Osteocyte (in vitro differentiated cells): ENCODE measurements at regions not wholly inside any gene's neighbourhood (a gene's known extent, or its start where the extent isn't known, plus 50 kb on each side); places are given as distances from the start of the nearest gene placed in this dataset.

ENCODE experiments used
- DNase-seq: peaks from one replicate; pipeline ENCODE4 v3.0.0; 2021; ENCODE audit warnings: mixed read lengths; ENCODE audit not compliant: unreplicated experiment; ENCODE audit errors: extremely low spot score
- H3K27ac Mint-ChIP-seq: one replicate; pipeline ENCODE4 v1.8.0; 2021; ENCODE audit warnings: mild to moderate bottlenecking, mixed read lengths; ENCODE audit not compliant: unreplicated experiment
- H3K27me3 Mint-ChIP-seq: one replicate; pipeline ENCODE4 v1.8.0; 2021; ENCODE audit warnings: mixed read lengths; ENCODE audit not compliant: unreplicated experiment
- H3K36me3 Mint-ChIP-seq: one replicate; pipeline ENCODE4 v1.8.0; 2021; ENCODE audit warnings: mixed read lengths; ENCODE audit not compliant: unreplicated experiment
- H3K4me1 Mint-ChIP-seq: one replicate; pipeline ENCODE4 v1.8.0; 2021; ENCODE audit warnings: mixed read lengths; ENCODE audit not compliant: unreplicated experiment
- H3K4me3 Mint-ChIP-seq: one replicate; pipeline ENCODE4 v1.8.0; 2021; ENCODE audit warnings: mild to moderate bottlenecking, moderate library complexity, mixed read lengths; ENCODE audit not compliant: unreplicated experiment
- H3K9me3 Mint-ChIP-seq: one replicate; pipeline ENCODE4 v1.8.0; 2021; ENCODE audit warnings: mixed read lengths; ENCODE audit not compliant: unreplicated experiment
- TF ChIP-seq, protein P1 (sequence below): fragments of 200-600 bp; sonication (generic); IDR thresholded peaks from 2 replicates; pipeline ENCODE4 v1.5.0; 2021; ENCODE audit warnings: antibody characterized with exemption, mild to moderate bottlenecking, moderate library complexity

DNA sequence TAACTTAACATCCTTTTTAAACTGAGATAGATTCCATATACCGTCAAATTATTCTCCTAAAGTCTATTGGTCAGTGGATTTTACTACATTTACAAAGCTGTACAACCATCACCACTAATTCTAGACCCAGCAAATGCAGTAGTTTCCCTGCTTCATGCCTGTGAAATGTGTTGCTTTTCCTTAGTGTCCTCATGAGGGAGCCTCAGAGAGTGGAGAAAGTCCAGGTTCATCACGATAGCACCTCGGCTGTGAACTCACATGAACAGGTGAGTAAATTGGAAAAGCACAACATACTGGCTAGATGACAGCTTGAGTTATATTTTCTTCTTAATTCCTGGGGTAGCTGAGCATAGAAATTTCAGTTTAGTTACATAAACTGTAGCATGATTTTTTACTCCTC lies 653.7 kb downstream of the MTRR start:
- no peak for DNase-seq
- peaks cover 4% of the 10 kb centered on the region for H3K4me1 Mint-ChIP-seq

DNA sequence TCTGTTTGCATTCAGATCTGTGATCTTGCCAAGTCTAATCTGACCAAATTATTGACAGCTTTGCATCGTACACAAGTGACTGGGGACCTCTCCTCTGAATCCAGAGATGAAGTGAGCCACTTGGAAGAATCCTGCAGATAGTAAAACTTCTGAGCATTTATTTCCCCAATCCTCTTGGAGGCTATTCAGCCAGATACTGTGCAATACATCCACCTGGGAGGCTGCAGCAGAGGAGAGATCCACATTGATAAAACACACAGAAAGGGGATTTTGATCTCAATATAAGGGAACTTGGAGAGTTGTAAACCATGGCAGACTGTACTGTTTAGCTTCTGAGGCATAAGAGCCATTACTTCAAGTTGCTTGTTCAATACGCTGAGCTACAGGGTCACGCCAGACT lies 654.6 kb downstream of the MTRR start:
- DNase-seq, result no peak
- Mint-ChIP-seq H3K4me3 (no peak overlapping the region), H3K27me3 (no peaks in the 10 kb centered on the region), H3K4me1 (peaks cover 4% of the 10 kb centered on the region), H3K9me3 (no peaks in the 10 kb centered on the region), H3K36me3 (no peaks in the 10 kb centered on the region), H3K27ac (no peak overlapping the region)
- TF ChIP-seq, protein P1, sequence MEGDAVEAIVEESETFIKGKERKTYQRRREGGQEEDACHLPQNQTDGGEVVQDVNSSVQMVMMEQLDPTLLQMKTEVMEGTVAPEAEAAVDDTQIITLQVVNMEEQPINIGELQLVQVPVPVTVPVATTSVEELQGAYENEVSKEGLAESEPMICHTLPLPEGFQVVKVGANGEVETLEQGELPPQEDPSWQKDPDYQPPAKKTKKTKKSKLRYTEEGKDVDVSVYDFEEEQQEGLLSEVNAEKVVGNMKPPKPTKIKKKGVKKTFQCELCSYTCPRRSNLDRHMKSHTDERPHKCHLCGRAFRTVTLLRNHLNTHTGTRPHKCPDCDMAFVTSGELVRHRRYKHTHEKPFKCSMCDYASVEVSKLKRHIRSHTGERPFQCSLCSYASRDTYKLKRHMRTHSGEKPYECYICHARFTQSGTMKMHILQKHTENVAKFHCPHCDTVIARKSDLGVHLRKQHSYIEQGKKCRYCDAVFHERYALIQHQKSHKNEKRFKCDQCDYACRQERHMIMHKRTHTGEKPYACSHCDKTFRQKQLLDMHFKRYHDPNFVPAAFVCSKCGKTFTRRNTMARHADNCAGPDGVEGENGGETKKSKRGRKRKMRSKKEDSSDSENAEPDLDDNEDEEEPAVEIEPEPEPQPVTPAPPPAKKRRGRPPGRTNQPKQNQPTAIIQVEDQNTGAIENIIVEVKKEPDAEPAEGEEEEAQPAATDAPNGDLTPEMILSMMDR, result no peak

More for the DNA sequence above, 653.7 kb downstream of the MTRR start:
- TF ChIP-seq, protein P1, result no peak
- no peak overlapping the region for H3K27ac Mint-ChIP-seq
- no peaks in the 10 kb centered on the region for H3K9me3 Mint-ChIP-seq
- H3K4me3 Mint-ChIP-seq, result no peak overlapping the region
- H3K27me3 Mint-ChIP-seq, result no peaks in the 10 kb centered on the region
- H3K36me3 Mint-ChIP-seq, result no peaks in the 10 kb centered on the region

DNA sequence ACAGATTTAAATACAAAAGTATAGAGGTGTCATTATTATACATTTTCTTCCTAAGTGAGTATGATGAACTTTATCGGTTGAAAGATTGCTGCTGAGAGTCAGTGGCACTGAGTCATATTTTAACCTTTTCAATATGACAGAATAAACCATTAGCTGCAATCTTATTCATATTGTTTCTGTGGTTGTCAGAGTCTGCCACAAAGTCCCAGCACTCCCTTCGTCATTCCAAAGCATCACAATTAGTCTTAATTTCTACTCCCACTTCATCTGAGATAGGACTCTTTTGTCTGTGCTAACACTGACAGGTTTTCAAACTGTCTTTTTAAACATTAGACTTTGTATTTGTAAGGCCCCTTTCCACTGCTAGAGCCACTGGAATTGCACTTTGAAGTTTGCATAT lies 656.9 kb downstream of the MTRR start:
- H3K9me3 Mint-ChIP-seq, result no peaks in the 10 kb centered on the region
- H3K4me3 Mint-ChIP-seq, result no peak overlapping the region
- H3K27me3 Mint-ChIP-seq, result no peaks in the 10 kb centered on the region
- H3K4me1 Mint-ChIP-seq, result peaks cover 4% of the 10 kb centered on the region
- TF ChIP-seq, protein P1, result no peak
- no peak overlapping the region for H3K27ac Mint-ChIP-seq
- no peaks in the 10 kb centered on the region for H3K36me3 Mint-ChIP-seq
- DNase-seq, result no peak

DNA sequence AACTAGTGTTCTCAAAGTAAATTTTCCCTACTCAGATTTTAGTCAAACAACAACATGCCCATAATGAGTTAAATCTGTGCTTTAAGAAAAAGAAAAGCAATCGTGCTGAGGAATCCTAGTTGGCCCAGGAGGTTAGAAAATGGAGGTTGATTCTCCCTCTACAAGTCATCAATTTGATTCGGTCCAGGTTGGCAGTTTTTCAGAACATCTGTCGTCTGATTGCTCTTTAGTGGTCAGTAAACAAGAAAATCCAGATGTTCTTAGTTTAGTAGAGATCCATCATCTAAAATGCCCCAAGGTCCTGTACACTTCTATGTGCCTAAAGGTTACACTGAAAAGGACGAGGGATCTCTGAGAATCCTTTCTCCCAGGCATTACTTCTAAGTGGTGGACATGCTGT lies 659.2 kb downstream of the MTRR start:
- H3K4me3 Mint-ChIP-seq, result no peak overlapping the region
- no peaks in the 10 kb centered on the region for H3K9me3 Mint-ChIP-seq
- no peaks in the 10 kb centered on the region for H3K27me3 Mint-ChIP-seq
- no peak for DNase-seq
- no peaks in the 10 kb centered on the region for H3K36me3 Mint-ChIP-seq
- H3K27ac Mint-ChIP-seq, result no peak overlapping the region
- H3K4me1 Mint-ChIP-seq, result no peaks in the 10 kb centered on the region
- TF ChIP-seq, protein P1, result no peak

DNA sequence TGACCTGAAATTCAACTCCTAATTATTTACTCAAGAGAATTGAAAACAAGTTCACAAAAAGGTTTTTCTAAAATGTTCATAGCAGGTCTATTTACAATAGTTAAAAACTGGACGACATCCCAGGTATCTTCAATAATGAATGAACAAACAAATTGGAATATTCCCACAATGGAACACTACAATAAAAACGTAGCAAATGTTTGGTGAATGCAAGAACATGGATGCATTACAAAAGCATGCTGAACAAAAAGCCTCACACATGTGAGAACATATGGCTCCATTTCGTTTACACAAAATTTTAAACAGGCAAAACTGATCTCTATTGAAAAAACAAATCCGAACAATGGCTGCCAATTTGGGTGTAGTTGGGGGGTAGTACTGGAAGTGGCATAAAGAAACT lies 669.9 kb downstream of the MTRR start:
- no peak overlapping the region for H3K27ac Mint-ChIP-seq
- no peaks in the 10 kb centered on the region for H3K36me3 Mint-ChIP-seq
- H3K9me3 Mint-ChIP-seq, result no peaks in the 10 kb centered on the region
- no peaks in the 10 kb centered on the region for H3K27me3 Mint-ChIP-seq
- DNase-seq, result no peak
- TF ChIP-seq, protein P1, result no peak
- no peak overlapping the region for H3K4me3 Mint-ChIP-seq
- no peaks in the 10 kb centered on the region for H3K4me1 Mint-ChIP-seq
